ENCODE measurements at regions not wholly inside any gene's neighbourhood (a gene's known extent, or its start where the extent isn't known, plus 50 kb on each side); places are given as distances from the start of the nearest gene placed in this dataset.
"Not testable (repeated sequence)": the region's sequence is repeated elsewhere in the genome, so short reads cannot be mapped to it uniquely, and the experiment has no call there.

GRCh38 chr20:4451487-4452081, 202.5 kb upstream of the ADRA1D start:
- H3K4me3 ChIP-seq (ENCODE audit: low read length) = no peak overlapping the region
- DNase-seq (ENCODE audit: low read depth, low spot score) = no peak

GRCh38 chr20:4449957-4450715, 201.0 kb upstream of the ADRA1D start:
- H3K4me3 ChIP-seq (ENCODE audit: low read length) = no peak overlapping the region
- peak; percentile 10 for DNase-seq (ENCODE audit: low read depth, low spot score)

DNA sequence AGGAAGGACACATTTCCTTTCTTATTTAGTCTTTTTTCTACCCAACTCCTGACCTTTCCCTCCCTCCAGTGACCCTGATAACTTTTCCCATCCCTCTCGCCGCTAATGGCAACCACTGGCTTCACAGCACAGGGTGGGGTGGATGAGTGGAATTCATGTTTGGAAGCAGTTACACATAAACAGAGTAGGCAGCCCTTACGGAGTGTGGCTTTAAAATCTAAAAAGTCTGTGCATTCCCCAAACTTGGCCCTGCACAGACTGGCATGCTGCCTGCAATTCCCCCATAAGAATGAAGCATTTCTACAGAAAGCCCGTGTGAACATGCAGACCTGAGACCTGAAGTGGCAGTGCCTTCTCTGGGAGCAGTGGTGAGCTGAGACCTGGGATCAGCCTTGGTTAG, 196.7 kb upstream of the ADRA1D start:
- H3K4me3 ChIP-seq (ENCODE audit: low read length) = no peak overlapping the region
- DNase-seq (ENCODE audit: low read depth, low spot score) = no peak

DNA sequence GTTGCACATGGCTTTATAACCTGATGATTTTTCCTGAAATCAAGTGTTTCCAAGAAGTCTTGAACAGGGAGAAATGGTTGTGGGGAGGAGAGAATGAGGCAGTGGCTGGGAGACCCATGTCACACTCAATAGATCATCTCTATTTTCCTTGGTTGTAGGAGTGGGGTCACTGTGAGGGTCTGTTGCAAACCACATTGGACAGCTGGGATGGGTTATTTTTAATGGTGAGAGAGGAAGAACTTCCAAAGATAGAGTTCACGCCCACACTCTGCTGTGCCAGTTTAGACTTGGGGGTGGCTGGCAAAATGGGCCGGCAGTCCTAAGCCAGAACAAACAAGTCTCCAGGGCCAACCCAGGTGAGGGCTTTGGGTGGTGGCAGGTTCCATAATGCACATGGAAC, 196.2 kb upstream of the ADRA1D start:
- no peak overlapping the region for H3K4me3 ChIP-seq (ENCODE audit: low read length)
- no peak for DNase-seq (ENCODE audit: low read depth, low spot score)

DNA sequence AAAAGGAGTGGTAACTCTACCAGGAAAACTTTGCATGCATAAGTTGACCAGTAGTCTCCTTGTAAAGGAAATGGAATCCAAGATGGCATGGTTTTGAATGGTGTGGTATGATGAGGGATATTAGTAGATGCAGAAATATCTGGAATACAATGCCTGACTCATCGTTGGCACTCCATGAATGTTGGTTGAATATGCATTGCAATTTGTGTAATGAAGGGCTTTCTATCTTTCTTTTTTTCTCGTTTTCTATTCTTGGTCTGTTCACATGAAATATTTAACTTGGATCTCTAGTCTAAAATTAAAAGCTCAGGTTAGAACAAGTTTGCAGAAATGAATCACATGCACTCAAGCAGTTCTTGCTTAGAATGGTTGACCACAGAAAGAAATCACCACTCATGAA, 195.3 kb upstream of the ADRA1D start:
- no peak for DNase-seq (ENCODE audit: low read depth, low spot score)

DNA sequence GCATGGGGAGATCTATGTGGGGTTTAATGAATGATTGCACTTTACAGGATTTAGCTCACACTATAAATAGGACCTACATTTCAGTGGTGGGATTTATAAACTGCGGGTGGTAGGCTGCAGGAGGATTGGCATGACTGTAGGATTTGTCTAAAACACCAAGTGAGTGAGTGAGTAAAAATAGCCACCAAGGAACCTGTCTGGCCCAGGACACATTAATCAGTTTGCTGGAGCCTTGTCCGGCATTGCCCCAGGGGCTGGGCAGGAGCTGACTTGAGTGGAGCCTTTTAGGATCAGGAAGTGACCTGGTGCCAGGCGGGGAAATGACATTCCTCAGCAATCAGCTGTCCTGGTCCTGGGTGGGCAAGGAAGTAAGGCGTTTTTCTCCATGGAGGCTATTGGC, 193.9 kb upstream of the ADRA1D start:
- no peak overlapping the region for H3K4me3 ChIP-seq (ENCODE audit: low read length)

More for the DNA sequence above, 195.3 kb upstream of the ADRA1D start:
- no peak overlapping the region for H3K4me3 ChIP-seq (ENCODE audit: low read length)

GRCh38 chr20:4441871-4442270, 192.8 kb upstream of the ADRA1D start:
- no peak for DNase-seq (ENCODE audit: low read depth, low spot score)
- no peak overlapping the region for H3K4me3 ChIP-seq (ENCODE audit: low read length)

More for the DNA sequence above, 193.9 kb upstream of the ADRA1D start:
- DNase-seq (ENCODE audit: low read depth, low spot score) = no peak

DNA sequence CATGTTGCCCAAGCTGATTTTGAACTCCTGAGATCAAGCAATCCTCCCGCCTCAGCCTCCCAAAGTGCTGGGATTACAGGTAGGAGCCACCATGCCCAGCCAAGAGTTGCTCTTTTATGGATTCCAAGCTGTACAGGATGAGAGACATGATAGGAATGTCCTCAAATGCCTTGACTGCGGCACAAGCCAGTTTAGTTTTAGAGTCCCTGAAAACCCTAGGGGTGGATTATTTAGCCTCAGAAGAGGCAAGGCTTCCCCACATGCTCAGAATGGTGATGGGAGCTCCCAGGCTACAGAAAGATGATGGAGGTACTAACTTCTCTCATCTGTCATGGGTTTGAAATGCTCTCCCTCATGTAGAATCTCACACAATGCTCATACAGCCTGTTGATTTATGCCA, 192.1 kb upstream of the ADRA1D start:
- DNase-seq (ENCODE audit: low read depth, low spot score) = no peak
- H3K4me3 ChIP-seq (ENCODE audit: low read length) = no peak overlapping the region

DNA sequence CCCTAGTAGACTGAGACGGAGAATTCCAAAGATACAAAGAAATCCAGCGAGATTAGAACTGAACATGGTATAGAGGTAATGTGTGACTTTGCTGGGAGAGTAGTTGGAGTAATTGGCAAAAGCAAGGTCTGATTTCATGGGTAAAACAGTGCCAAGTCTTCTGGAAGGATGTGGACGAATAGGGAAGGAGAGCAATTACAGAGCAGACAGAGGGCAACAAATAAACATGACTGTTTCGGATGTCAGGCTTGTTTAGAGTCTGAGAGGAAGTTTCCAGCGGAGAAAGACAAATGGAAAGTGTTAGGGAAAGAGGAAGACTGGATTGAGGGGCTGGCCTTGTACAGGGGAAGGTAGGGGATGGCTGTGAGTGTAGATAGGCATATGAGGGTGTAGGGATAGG, 190.4 kb upstream of the ADRA1D start:
- no peak for DNase-seq (ENCODE audit: low read depth, low spot score)
- no peak overlapping the region for H3K4me3 ChIP-seq (ENCODE audit: low read length)

GRCh38 chr20:4437131-4437530, 188.0 kb upstream of the ADRA1D start:
- no peak overlapping the region for H3K4me3 ChIP-seq (ENCODE audit: low read length)
- DNase-seq (ENCODE audit: low read depth, low spot score) = no peak

DNA sequence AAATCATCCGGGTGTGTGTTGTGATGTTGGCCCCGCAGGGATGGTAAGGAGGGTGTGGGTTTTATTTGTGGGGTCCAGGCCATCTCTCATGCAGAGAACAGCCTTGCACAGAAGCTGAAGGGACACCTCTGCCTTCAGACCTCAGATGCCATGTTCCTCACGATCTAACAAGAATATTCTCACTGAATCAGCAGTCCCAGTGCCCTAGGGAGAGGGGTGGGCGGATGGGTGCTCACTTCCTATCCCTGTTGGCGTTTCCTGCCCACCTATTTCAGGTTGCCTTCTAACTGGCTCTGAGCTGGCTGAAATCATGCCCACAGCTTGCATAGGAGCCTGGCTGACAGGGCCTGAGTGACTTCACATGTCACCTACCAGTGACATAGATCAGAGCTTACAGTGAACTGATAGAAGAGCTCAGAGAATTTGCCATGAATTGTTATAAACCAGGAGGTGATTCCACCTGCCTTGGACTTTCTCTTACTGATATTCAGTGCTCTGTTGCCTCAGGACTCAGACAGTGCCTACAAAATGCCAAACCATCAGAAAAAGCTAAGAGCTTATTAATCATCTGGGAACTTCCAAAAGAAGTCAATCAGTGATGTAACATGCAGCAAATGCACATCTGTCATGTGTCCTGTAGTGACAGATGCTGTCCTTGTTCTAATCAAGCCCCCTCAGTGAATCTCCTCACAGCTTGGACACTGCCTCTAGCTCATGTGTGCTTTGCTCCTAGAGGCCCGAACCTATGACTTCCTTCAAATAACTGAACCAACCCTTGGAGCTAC, 186.8 kb upstream of the ADRA1D start:
- H3K4me3 ChIP-seq (ENCODE audit: low read length) = no peak overlapping the region
- no peak for DNase-seq (ENCODE audit: low read depth, low spot score)

GRCh38 chr20:4435225-4435624, 186.1 kb upstream of the ADRA1D start:
- no peak for DNase-seq (ENCODE audit: low read depth, low spot score)
- no peak overlapping the region for H3K4me3 ChIP-seq (ENCODE audit: low read length)

- DNase-seq (ENCODE audit: low read depth, low spot score) = no peak
- no peak overlapping the region for H3K4me3 ChIP-seq (ENCODE audit: low read length)
Measured at GRCh38 chr20:4434681-4435080, 185.6 kb upstream of the ADRA1D start.

- DNase-seq (ENCODE audit: low read depth, low spot score) = no peak
- no peak overlapping the region for H3K4me3 ChIP-seq (ENCODE audit: low read length)
Measured at GRCh38 chr20:4431446-4431845, 182.4 kb upstream of the ADRA1D start.

DNA sequence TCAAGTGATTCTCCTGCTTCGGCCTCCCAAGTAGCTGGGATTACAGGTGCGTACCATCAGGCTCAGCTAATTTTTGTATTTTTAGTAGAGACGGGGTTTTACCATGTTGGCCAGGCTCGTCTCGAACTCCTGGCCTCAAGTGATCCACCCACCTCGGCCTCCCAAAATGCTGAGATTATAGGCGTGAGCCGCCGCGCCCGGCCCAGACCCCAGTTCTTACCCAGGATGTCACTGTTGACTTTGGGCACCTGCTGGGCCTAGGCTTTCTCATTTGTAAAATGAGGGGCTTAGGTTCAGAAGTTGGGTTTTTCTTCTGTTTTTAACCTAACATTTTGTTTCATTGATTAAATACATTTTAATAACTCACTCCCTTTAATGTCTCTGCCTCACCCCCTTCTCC, 181.7 kb upstream of the ADRA1D start:
- not testable (repeated sequence) for H3K4me3 ChIP-seq (ENCODE audit: low read length); DNase-seq (ENCODE audit: low read depth, low spot score)

- DNase-seq (ENCODE audit: low read depth, low spot score) = no peak
- H3K4me3 ChIP-seq (ENCODE audit: low read length) = no peak overlapping the region
Measured at GRCh38 chr20:4427940-4428586, 179.0 kb upstream of the ADRA1D start.

DNA sequence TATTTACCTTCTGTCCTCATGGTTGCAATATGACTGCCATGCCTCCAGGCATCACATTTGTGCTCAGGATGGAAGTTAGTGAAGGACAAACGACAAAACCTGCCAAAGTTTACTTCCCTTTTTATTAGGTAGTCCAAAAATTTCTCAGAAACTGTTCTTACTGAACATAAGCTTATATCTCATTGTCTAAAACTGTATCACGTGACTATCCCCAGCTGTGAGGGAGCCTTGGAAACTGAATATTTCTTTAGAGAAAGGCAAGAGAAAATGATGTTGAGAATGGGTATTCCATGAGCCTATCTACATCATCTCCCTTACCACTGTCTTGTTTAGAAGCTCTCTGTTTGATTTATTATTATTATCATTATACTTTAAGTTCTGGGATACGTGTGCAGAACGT, 169.1 kb upstream of the ADRA1D start:
- H3K4me3 ChIP-seq (ENCODE audit: low read length) = no peak overlapping the region
- no peak for DNase-seq (ENCODE audit: low read depth, low spot score)

- no peak overlapping the region for H3K4me3 ChIP-seq (ENCODE audit: low read length)
- no peak for DNase-seq (ENCODE audit: low read depth, low spot score)
Measured at GRCh38 chr20:4415281-4415680, 166.2 kb upstream of the ADRA1D start.

- no peak overlapping the region for H3K4me3 ChIP-seq (ENCODE audit: low read length)
- no peak for DNase-seq (ENCODE audit: low read depth, low spot score)
Measured at GRCh38 chr20:4413314-4414049, 164.4 kb upstream of the ADRA1D start.

All from Jurkat, Clone E6-1 (cell line).